ENCODE measurements at regions not wholly inside any gene's neighbourhood (a gene's known extent, or its start where the extent isn't known, plus 50 kb on each side); places are given as distances from the start of the nearest gene placed in this dataset.

DNA sequence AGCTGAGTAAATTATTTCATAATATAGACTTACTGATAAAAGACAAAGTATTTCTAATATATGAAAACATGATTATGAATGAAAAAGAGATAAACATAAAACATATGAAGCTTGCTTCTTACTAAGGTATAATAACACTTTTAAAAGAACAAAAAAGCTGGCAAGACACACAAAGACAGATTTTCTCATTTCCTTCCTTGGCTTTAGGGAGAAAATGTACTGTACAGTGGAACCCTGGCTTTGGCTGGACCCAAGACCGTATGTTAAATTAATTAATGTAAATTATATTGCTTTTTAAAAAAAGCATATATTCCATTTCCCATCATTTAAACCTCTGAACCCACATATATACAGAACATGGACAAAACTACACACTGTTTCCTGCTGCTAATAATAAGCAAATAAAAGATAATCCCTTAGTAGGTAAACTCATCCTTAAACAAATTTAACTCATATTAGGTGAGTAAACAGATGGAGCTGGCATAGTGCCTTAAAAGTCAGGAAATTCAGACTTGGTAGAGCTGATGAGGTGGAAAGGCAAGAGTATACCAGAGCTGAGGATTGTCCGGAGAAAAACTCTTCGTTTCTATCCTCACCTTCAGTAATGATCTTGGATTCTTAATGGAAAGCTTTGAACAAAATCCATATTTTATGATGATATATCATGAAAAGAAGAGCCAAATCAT is 1016.4 kb upstream of the KCND2 start:
- TF ChIP-seq, protein P1, sequence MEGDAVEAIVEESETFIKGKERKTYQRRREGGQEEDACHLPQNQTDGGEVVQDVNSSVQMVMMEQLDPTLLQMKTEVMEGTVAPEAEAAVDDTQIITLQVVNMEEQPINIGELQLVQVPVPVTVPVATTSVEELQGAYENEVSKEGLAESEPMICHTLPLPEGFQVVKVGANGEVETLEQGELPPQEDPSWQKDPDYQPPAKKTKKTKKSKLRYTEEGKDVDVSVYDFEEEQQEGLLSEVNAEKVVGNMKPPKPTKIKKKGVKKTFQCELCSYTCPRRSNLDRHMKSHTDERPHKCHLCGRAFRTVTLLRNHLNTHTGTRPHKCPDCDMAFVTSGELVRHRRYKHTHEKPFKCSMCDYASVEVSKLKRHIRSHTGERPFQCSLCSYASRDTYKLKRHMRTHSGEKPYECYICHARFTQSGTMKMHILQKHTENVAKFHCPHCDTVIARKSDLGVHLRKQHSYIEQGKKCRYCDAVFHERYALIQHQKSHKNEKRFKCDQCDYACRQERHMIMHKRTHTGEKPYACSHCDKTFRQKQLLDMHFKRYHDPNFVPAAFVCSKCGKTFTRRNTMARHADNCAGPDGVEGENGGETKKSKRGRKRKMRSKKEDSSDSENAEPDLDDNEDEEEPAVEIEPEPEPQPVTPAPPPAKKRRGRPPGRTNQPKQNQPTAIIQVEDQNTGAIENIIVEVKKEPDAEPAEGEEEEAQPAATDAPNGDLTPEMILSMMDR (IDR thresholded peaks at IDR 0.05; ENCODE audit: low read depth, low read length) = no peak
- no peak for TF ChIP-seq EZH2phosphoT487 (IDR thresholded peaks at IDR 0.05; ENCODE audit: low read depth)

Data from OCI-LY3 (cell line).